Coronary artery (tissue), 2 donors: ENCODE measurements at regions not wholly inside any gene's neighbourhood (a gene's known extent, or its start where the extent isn't known, plus 50 kb on each side); places are given as distances from the start of the nearest gene placed in this dataset.

Source experiments
- DNase-seq: peaks from one replicate; pipeline ENCODE4 v3.0.0-alpha.2; 2017; ENCODE audit warnings: low spot score
- H3K27ac ChIP-seq, 2 donors: fragments of 200-600 bp; sonication (generic); one replicate each; pipeline ENCODE4 v1.5.1; 2016 to 2019
- H3K4me3 ChIP-seq: fragments of 200-600 bp; sonication (generic); 2 replicates; pipeline ENCODE4 v1.5.1; 2016; ENCODE audit warnings: mild to moderate bottlenecking, moderate library complexity
- TF ChIP-seq, protein P1 (sequence below): fragments of 200-600 bp; sonication (generic); IDR thresholded peaks from one replicate; pipeline ENCODE4 v1.5.1; 2019; ENCODE audit warnings: antibody characterized with exemption

DNA sequence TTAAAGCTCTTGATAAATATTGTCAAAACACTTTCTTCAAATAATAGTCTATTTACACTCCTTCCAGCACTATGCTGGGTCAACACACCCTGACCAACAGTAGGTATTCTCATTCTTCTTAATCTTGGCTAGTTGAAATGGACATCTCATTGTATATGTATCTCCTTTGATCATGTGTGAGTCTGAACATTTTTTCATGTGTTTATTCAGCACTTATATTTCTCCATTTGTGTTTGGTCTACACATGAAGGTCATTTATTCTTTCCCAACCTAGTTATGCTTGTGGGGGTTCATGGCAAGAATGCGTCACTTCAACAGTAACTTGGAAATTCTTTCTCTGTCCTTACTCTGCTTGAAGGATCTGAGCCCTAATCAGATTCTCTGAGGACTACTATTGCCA is 133.1 kb upstream of the ARID2 start:
- TF ChIP-seq, protein P1, sequence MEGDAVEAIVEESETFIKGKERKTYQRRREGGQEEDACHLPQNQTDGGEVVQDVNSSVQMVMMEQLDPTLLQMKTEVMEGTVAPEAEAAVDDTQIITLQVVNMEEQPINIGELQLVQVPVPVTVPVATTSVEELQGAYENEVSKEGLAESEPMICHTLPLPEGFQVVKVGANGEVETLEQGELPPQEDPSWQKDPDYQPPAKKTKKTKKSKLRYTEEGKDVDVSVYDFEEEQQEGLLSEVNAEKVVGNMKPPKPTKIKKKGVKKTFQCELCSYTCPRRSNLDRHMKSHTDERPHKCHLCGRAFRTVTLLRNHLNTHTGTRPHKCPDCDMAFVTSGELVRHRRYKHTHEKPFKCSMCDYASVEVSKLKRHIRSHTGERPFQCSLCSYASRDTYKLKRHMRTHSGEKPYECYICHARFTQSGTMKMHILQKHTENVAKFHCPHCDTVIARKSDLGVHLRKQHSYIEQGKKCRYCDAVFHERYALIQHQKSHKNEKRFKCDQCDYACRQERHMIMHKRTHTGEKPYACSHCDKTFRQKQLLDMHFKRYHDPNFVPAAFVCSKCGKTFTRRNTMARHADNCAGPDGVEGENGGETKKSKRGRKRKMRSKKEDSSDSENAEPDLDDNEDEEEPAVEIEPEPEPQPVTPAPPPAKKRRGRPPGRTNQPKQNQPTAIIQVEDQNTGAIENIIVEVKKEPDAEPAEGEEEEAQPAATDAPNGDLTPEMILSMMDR = no peak
- no peak overlapping the region for H3K27ac ChIP-seq
- no peak overlapping the region for H3K4me3 ChIP-seq
- no peak for DNase-seq

DNA sequence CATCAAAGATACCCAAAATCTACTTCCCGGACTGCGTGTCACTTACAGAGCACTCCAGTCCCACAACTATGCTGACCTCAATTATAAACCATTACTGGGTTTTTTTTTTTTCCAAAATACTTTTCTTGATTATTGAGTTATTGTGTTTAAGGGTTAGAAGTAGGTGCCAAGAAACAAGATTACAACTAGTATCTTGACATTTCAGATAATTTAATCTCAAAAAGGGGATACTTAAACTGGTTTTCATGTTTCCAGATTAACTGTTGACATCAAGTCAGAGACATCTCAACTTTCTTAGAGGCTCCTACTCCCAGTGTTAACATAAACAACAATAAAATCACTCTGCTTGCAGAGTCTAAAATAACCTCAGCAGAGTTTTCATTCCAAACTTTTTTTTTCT is 131.2 kb upstream of the ARID2 start:
- Histone ChIP-seq H3K4me3 (no peak overlapping the region), H3K27ac (no peak overlapping the region)
- TF ChIP-seq, protein P1 = no peak
- DNase-seq = no peak

GRCh38 chr12:45598761-45599160 is 130.7 kb upstream of the ARID2 start:
- DNase-seq = no peak
- TF ChIP-seq, protein P1 = no peak
- no peak overlapping the region for H3K4me3 ChIP-seq
- no peak overlapping the region for H3K27ac ChIP-seq

DNA sequence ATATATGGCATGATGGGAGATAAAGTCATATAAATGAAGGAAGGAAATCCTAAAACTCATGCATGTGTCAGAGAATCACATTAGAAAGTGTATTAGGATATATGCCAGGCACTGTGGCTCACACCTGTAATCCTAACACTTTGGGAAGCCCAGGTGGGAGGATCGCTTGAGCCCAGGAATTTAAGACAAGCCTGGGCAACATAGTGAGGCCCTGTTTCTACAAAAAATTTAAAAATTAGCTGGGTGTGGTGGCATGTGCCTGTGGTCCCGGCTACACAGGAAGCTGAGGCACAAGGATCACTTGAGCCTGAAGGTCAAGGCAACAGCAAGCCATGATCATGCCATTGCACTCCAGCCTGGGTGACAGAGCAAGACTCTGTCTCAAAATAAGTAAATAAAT is 130.3 kb upstream of the ARID2 start:
- Histone ChIP-seq H3K4me3 (no peak overlapping the region), H3K27ac (no peak overlapping the region)
- TF ChIP-seq, protein P1 = no peak
- no peak for DNase-seq

GRCh38 chr12:45601390-45601789 is 128.1 kb upstream of the ARID2 start:
- DNase-seq = no peak
- H3K4me3 ChIP-seq = no peak overlapping the region
- TF ChIP-seq, protein P1 = no peak
- H3K27ac ChIP-seq = no peak overlapping the region

GRCh38 chr12:45601888-45602287 is 127.6 kb upstream of the ARID2 start:
- no peak for DNase-seq
- no peak overlapping the region for H3K4me3 ChIP-seq
- TF ChIP-seq, protein P1 = no peak
- no peak overlapping the region for H3K27ac ChIP-seq

GRCh38 chr12:45605624-45606023 is 123.9 kb upstream of the ARID2 start:
- TF ChIP-seq, protein P1 = no peak
- Histone ChIP-seq H3K27ac (no peak overlapping the region), H3K4me3 (no peak overlapping the region)
- no peak for DNase-seq
